ENCODE measurements at regions not wholly inside any gene's neighbourhood (a gene's known extent, or its start where the extent isn't known, plus 50 kb on each side); places are given as distances from the start of the nearest gene placed in this dataset.

DNA sequence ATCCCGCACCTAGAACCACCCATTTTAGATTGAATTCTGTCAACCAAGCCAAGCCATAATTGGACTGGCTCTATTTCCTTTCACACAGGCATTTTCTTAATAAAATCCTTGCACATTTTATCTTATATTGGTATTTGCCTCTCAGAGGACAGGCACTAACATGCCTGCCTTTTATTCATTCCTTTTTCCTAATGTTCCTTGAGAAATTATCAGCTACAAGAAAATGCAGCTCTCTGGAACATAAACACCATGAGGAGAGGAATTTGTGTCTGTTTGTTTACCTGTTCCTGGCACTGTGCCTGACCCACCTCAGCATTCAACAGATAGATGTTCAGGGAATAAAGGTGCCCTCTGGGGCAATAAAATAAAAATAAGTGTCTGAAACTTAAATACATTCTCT is 116.2 kb downstream of the PDHA2 start:
- TF ChIP-seq, protein P1, sequence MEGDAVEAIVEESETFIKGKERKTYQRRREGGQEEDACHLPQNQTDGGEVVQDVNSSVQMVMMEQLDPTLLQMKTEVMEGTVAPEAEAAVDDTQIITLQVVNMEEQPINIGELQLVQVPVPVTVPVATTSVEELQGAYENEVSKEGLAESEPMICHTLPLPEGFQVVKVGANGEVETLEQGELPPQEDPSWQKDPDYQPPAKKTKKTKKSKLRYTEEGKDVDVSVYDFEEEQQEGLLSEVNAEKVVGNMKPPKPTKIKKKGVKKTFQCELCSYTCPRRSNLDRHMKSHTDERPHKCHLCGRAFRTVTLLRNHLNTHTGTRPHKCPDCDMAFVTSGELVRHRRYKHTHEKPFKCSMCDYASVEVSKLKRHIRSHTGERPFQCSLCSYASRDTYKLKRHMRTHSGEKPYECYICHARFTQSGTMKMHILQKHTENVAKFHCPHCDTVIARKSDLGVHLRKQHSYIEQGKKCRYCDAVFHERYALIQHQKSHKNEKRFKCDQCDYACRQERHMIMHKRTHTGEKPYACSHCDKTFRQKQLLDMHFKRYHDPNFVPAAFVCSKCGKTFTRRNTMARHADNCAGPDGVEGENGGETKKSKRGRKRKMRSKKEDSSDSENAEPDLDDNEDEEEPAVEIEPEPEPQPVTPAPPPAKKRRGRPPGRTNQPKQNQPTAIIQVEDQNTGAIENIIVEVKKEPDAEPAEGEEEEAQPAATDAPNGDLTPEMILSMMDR (IDR thresholded peaks at IDR 0.05; ENCODE audit: low read depth, low read length, poor library complexity, severe bottlenecking): no peak
- TF ChIP-seq EZH2phosphoT487 (IDR thresholded peaks at IDR 0.05; ENCODE audit: borderline replicate concordance, low read length): no peak

Data from DOHH2 (cell line).